ENCODE measurements at regions not wholly inside any gene's neighbourhood (a gene's known extent, or its start where the extent isn't known, plus 50 kb on each side); places are given as distances from the start of the nearest gene placed in this dataset.
"Not testable (repeated sequence)": the region's sequence is repeated elsewhere in the genome, so short reads cannot be mapped to it uniquely, and the experiment has no call there.

DNA sequence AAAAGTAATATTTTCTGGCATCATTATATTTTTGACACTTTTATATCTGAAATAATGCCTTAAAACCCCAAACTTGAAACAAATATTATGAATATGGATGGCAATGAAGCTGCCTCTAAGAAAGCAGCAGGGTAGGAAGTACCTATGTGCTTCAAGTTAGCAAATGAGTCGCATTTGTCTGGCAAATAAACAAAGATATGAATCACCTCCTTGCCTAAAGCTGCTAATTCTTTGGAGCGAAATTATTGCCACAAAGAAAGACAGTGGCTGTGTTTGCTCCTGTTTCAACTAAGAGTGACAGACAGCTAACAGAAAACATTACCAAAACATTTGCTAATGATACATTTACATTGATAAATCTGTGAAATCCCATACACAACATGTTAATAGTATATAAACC is 854.9 kb downstream of the RPS29 start:
- Histone ChIP-seq H3K9me3 (replicated peaks) (no peaks in the 10 kb centered on the region), H3K27ac (no peak overlapping the region), H3K4me3 (no peak overlapping the region), H3K4me1 (peaks cover 4% of the 10 kb centered on the region; the same call in 1 of the 2 replicates), H3K27me3 (no peaks in the 10 kb centered on the region), H3K36me3 (no peaks in the 10 kb centered on the region)
- no peak for DNase-seq

DNA sequence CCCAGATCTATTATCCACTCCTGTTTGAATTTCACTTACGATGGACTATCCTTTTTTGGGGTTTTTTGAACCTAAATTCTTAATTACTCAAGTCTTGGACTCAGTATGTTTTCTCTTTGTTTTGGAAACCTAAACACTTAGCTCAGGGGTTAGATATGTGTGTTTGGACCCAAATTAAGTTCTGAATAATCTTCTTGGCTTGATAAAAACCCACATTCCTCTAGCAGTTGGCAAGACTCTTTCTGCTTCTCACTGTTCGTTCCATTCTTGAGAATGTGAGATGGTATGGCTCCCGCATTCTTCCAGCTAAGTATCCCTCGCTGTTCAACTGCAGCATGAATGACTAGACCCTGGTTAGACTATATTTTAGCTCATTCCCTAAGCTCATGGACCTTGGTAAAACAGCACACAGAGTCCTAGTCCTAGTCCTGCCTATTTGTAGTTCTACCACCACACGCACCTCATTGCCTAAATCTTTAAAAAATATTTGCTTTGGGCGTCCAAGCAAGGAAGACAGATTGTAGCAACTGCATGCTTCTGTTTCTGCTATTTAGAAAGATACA is 860.0 kb downstream of the RPS29 start:
- no peak for DNase-seq
- H3K9me3 ChIP-seq (replicated peaks): no peaks in the 10 kb centered on the region
- peaks cover 26% of the 10 kb centered on the region for H3K4me1 ChIP-seq
- no peaks in the 10 kb centered on the region for H3K36me3 ChIP-seq
- H3K27ac ChIP-seq: peak overlapping the region; percentile 55
- no peak overlapping the region for H3K4me3 ChIP-seq
- H3K27me3 ChIP-seq: no peaks in the 10 kb centered on the region

DNA sequence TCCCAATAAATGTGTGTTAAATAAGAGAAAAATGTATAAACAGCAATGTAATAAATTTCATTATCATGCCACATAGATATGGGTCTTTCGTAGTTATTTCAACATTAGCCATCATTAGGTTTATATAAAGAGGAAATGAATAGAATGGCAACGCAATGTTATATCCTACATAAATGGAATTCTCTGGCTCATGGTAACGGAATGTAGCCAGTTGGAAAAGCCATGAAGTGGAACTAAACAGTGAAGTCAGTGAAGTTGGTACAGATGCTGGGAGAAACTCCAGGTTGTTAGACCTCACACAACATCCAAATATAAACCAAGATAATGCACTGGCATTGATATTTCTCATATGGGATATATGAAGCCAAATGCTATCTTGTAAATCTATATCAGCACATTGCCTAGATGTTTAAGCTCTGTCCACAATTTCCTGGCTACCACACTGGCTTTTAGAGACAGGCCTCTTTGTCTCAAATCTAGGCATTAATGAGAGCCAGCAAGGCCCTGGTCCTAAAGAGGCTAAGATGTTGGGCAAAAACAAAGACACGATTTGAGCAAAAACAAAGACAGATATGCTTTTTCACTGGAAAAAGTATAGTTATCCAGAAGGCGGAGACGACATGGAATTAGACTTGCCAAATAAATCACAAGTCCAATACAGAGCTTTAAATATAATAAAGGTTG is 861.0 kb downstream of the RPS29 start:
- Histone ChIP-seq H3K4me3 (no peak overlapping the region), H3K9me3 (replicated peaks) (no peaks in the 10 kb centered on the region), H3K4me1 (peaks cover 26% of the 10 kb centered on the region), H3K27ac (peak overlapping the region; percentile 55), H3K36me3 (no peaks in the 10 kb centered on the region), H3K27me3 (no peaks in the 10 kb centered on the region)
- peak; percentile 6 to 40 for DNase-seq

DNA sequence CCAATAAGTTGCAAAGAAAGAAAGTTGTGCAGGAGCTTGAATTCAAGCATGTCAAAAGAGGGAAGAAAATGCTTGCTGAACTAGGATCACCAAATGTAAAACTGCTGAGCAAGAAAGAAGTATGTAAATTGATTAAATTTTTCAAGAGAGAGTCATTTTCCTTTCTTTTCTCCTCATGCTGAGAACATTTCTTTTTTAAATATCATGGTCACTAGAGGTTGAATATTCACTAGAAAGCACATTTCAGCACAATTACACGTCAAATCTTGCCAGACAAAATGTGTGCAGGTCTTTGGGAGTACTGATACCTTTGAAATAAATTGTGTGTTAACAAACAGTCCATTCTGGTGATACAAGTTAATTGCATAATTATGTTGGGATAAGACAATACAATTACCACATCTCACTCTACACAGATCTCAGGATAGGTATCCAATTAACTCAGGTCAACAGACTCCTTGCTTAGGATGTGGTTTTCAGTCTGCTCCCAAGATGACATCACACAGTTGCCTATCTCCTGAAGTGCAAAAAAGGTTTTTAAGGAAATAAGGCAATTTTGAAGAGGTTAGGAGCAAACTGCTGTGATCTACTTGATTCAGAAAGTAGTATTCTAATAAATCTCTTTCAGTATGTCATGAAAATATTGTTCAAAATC is 862.2 kb downstream of the RPS29 start:
- Histone ChIP-seq H3K4me3 (no peak overlapping the region), H3K9me3 (replicated peaks) (no peaks in the 10 kb centered on the region), H3K27ac (peak overlapping the region; percentile 55; the same call in 1 of the 2 replicates), H3K36me3 (no peaks in the 10 kb centered on the region), H3K27me3 (no peaks in the 10 kb centered on the region), H3K4me1 (peaks cover 26% of the 10 kb centered on the region)
- DNase-seq: no peak

DNA sequence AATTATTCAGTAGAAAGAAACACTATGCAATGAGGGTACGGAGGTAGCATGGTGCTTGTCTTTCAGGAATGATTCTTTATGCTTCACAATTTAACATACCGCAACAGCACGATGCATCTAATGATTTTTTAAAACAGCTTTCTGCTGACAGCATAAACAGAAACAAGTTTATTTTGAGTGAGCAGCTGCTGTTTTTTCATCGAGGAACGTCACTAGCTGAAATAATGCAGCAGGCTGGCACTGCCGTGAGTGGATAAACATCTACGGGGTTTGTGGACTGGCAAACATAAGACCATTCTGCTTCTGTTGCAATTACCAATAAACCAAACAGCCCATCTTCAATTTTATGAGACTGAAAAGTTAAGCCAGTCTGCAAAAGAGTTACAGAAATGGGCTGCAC is 871.8 kb downstream of the RPS29 start:
- no peaks in the 10 kb centered on the region for H3K36me3 ChIP-seq

DNA sequence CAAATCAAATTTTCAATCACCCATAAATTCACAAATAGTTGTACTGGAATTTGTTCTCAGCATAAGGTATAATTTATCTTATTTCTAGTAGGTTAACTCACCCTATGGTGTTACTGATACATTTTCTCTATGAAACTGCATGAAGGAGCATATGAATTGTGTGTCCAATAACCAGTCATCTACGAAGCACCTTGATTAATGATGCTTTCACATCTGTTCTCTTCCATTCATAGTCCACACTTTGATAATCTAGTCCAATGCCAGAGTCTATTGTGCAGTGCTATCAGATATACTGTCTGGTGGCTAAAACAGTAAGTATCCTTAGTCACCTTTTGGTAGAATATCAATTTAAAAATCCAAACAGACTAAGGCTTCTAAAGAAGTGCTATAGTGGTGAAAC is 876.0 kb downstream of the RPS29 start:
- Histone ChIP-seq H3K27ac (no peak overlapping the region), H3K4me3 (no peak overlapping the region), H3K36me3 (no peaks in the 10 kb centered on the region), H3K9me3 (replicated peaks) (no peaks in the 10 kb centered on the region), H3K4me1 (no peaks in the 10 kb centered on the region), H3K27me3 (no peaks in the 10 kb centered on the region)
- no peak for DNase-seq

More for the DNA sequence above, 871.8 kb downstream of the RPS29 start:
- H3K4me1 ChIP-seq: no peaks in the 10 kb centered on the region
- H3K27me3 ChIP-seq: no peaks in the 10 kb centered on the region
- DNase-seq: no peak
- H3K9me3 ChIP-seq (replicated peaks): no peaks in the 10 kb centered on the region
- H3K27ac ChIP-seq: no peak overlapping the region
- no peak overlapping the region for H3K4me3 ChIP-seq

DNA sequence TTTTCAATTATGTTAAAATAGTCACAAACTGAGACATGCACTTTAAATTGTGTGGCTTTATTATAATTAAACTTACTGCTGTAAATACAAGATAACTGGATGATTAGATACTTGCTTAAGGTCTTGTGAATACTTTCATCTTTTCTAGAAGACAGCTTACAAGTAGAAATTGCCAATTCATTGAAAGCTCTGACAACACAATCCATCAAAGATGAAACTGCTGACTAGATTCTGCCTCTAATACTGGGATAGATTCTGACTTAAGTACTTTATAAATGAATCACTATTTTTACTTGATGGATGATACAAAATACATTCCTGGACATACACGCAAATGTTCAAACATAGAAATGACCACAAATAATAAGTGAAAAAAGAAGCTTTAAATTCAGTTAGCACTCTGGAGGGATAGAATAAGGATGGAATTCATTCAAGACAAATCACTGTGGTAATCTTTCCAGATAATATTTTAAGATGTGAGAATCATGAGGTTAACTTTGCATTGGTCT is 876.8 kb downstream of the RPS29 start:
- Histone ChIP-seq H3K4me3 (no peak overlapping the region), H3K9me3 (replicated peaks) (no peaks in the 10 kb centered on the region), H3K36me3 (no peaks in the 10 kb centered on the region), H3K4me1 (no peaks in the 10 kb centered on the region), H3K27me3 (no peaks in the 10 kb centered on the region), H3K27ac (no peak overlapping the region)
- no peak for DNase-seq

DNA sequence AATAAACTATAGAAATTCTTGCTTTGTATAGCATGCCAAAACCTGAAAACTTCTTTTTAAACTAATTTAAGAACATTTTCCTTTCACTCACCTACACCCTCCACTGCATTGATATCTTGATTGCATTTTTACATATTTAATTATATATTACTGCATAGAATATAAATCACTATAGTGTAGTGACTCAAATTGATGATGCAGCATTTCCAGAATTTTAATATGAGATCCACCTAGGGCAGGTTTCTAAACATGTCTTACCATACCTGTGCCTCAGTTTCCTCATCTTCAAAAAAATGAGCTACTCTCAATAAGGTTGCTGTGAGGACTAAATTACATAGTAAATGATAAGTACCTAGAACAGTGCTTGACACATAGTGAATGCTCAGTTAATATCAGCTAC is 881.5 kb downstream of the RPS29 start:
- H3K4me3 ChIP-seq: no peak overlapping the region
- no peaks in the 10 kb centered on the region for H3K36me3 ChIP-seq

DNA sequence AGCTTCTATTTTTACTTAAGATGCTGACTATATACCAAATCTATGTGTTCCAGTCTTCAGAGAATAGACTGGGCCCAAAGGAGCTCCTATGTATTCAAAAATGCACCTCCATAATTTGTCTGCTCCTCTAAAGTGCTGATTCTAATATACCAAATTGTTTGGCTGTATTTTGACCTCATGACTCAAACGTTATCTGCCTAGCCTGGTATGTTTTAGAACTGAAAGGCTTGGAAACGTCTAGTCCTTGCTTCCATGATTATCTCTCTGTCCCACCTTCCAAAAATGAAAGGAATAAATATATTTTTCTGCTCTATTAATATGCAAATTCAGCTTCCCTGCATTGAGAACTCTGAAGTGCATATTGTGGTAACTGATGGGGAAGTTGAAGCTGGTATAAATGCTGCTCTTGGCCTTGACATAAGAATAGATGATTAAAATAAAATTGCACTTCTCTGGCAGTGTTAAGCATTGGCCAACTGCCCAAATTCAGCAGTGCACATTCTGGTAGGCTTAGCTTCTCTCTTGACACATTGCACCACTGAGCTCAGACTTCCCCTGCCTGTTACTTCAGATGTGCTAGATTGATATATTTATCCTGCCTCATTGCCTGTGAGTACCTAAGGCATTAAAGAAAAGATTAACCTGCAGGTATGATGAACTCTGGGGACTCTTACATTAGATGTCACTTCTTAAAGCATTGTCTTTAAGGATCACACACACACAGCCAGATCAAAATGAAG is 882.3 kb downstream of the RPS29 start:
- H3K36me3 ChIP-seq: no peaks in the 10 kb centered on the region
- no peak overlapping the region for H3K27ac ChIP-seq
- H3K9me3 ChIP-seq (replicated peaks): no peaks in the 10 kb centered on the region
- H3K27me3 ChIP-seq: no peaks in the 10 kb centered on the region
- H3K4me1 ChIP-seq: no peaks in the 10 kb centered on the region
- DNase-seq: no peak
- H3K4me3 ChIP-seq: no peak overlapping the region

More for the DNA sequence above, 881.5 kb downstream of the RPS29 start:
- Histone ChIP-seq H3K4me1 (no peaks in the 10 kb centered on the region), H3K27ac (no peak overlapping the region), H3K9me3 (replicated peaks) (no peaks in the 10 kb centered on the region), H3K27me3 (no peaks in the 10 kb centered on the region)
- no peak for DNase-seq

DNA sequence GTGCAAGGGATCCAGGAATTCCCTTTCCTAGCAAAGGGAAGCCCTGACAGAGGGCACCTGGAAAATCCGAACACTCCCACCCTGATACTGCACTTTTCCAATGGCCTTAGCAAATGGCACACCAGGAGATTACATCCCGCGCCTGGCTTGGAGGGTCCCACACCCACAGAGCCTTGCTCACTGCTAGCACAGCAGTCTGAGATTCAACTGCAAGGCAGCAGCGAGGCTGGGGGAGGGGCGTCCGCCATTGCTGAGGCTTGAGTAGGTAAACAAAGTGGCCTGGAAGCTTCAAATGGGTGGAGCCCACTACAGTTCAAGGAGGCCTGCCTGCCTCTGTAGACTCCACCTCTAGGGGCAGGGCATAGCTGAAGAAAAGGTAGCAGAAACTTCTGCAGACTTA is 888.8 kb downstream of the RPS29 start:
- not testable (repeated sequence) for H3K4me3 ChIP-seq; H3K27me3 ChIP-seq; H3K9me3 ChIP-seq (replicated peaks); H3K36me3 ChIP-seq; H3K4me1 ChIP-seq; H3K27ac ChIP-seq; DNase-seq

DNA sequence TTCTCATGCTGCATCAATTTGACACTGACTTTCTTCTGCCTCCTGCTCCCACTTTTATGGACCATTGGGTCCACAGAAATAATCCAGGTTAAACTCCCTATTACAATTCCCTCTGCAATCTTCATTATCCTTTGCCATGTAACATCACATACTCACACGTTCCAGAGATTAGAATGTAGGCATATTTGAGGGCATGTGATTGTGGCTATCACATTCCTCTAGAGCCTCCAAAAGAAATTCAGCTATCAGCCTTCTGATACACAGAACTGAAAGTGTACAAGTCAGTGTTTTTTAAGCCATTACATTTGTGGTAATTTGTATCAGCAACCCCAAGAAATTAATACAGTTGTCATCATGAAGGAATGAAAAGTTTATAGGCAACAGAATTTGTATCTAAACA is 892.4 kb downstream of the RPS29 start:
- H3K27me3 ChIP-seq: no peaks in the 10 kb centered on the region
- no peaks in the 10 kb centered on the region for H3K9me3 ChIP-seq (replicated peaks)
- DNase-seq: no peak
- no peaks in the 10 kb centered on the region for H3K4me1 ChIP-seq
- H3K27ac ChIP-seq: no peak overlapping the region
- no peaks in the 10 kb centered on the region for H3K36me3 ChIP-seq
- H3K4me3 ChIP-seq: no peak overlapping the region

DNA sequence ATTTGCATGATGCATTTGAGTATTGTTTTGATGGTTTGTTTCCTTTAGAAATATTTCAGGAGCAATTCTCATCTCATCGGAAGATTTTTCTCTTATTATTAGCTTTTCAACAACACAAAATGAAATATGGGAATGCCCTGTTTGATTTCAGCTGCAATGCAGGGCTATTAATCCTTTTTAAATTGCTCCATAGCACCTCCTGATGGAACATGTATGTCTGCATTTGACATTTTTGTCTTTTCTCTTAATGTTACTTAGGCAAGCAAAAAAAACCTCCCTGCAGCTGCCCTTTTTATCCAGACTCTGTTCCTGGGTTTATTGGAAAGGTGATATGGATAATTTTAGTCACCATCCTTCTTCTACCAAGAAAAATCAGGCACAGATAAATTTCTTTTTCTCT is 895.8 kb downstream of the RPS29 start:
- Histone ChIP-seq H3K9me3 (replicated peaks) (no peaks in the 10 kb centered on the region), H3K36me3 (no peaks in the 10 kb centered on the region), H3K4me1 (no peaks in the 10 kb centered on the region), H3K27ac (no peak overlapping the region), H3K27me3 (no peaks in the 10 kb centered on the region), H3K4me3 (no peak overlapping the region)
- DNase-seq: peak in 1 of 2 experiments; percentile 29

DNA sequence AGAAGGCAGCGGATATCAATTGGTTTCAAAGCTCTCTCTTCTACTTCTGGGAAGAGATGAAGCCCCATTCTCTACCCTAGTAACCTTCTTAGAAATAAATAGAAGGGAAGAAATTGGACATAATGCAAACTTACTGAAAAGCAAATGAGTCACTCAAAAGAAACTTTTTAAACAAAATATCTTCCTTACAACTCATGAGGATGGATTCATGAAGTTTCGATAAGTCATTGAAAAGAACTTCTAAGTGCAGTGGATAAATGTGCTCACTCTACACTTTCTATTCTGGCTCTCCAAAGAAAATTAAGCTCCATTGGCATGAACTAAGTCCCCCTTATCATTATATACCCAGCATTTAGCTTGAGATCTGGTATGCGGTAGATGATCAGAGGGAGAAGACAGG is 899.5 kb downstream of the RPS29 start:
- Histone ChIP-seq H3K4me3 (no peak overlapping the region), H3K27me3 (no peaks in the 10 kb centered on the region), H3K4me1 (no peaks in the 10 kb centered on the region), H3K36me3 (no peaks in the 10 kb centered on the region), H3K27ac (no peak overlapping the region), H3K9me3 (replicated peaks) (no peaks in the 10 kb centered on the region)
- no peak for DNase-seq

DNA sequence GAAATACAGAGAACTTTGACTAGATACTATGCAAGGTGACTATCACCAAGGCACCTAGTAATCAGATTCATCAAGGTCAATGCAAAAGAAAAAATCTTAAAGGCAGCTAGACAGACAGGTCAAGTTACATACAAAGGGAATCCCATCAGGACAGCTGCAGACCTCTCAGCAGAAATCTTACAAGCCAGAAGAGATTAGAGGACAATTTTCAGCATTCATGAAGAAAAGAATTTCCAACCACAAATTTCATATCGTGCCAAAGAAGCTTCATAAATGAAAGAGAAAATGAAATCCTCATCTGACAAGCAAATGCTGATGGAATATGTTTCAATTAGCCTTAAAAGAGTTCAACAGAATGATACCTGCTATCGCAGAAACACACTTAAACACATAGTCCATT is 913.7 kb downstream of the RPS29 start:
- Histone ChIP-seq H3K4me1 (peaks cover 12% of the 10 kb centered on the region), H3K9me3 (replicated peaks) (no peaks in the 10 kb centered on the region; the same call in 1 of the 2 replicates), H3K27me3 (no peaks in the 10 kb centered on the region), H3K4me3 (no peak overlapping the region), H3K36me3 (no peaks in the 10 kb centered on the region), H3K27ac (no peak overlapping the region)
- peak; percentile 11 to 67 for DNase-seq

DNA sequence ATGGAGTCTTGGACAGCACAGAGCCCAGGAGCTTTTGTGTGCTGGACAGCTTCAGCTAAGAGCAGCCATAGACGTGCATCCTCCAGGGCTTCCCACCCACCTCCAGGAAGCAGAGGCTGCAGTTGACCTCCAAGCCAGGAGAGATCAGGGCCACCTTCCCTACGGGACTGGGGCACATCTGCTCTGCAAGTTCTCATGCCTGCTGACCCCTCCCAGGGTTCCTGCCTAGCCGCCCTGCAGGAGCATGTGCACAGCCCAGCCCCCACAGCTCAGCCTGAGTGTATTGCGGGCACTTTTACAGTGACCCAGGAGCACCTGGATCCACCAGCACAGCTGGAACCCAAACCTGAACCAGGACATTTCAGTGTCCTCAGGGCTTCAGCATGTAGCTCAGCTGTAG is 915.2 kb downstream of the RPS29 start:
- no peak overlapping the region for H3K4me3 ChIP-seq
- H3K27me3 ChIP-seq: no peaks in the 10 kb centered on the region
- no peaks in the 10 kb centered on the region for H3K9me3 ChIP-seq (replicated peaks)
- H3K36me3 ChIP-seq: no peaks in the 10 kb centered on the region
- H3K27ac ChIP-seq: no peak overlapping the region
- DNase-seq: no peak
- H3K4me1 ChIP-seq: peaks cover 12% of the 10 kb centered on the region
